ENCODE measurements at regions not wholly inside any gene's neighbourhood (a gene's known extent, or its start where the extent isn't known, plus 50 kb on each side); places are given as distances from the start of the nearest gene placed in this dataset.

DNA sequence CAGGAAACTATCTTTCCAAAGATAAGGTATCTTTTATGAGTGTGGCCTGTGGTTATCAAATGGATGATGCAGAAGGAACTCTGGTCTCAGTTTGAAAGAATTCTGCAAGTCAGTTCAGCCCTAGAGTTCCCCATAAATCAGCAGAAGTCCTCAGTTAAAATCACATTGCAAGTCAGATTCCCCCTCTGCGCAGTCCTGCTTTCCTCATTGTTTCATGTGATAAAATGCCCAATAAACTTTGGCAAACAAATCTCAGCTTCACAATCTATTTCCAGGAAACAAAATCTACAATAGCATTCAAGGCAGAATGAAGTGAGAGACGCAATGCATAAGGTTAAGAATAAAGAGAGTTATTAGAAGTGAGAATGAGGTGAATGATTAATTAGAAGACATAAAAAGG lies 216.3 kb upstream of the KLHL1 start:
- H3K4me2 ChIP-seq (ENCODE audit: low read depth, low read length, poor library complexity, severe bottlenecking), result no peak overlapping the region
- no peak overlapping the region for H3K27ac ChIP-seq (ENCODE audit: low read depth, low read length)
- H2AFZ ChIP-seq (ENCODE audit: low read depth, low read length, severe bottlenecking), result no peak overlapping the region
- H3K9me3 ChIP-seq (ENCODE audit: insufficient read depth, low read length), result no peaks in the 10 kb centered on the region
- H3K36me3 ChIP-seq (ENCODE audit: low read length), result no peaks in the 10 kb centered on the region
- H3F3A ChIP-seq (ENCODE audit: insufficient read depth), result no peaks in the 10 kb centered on the region
- H3K9me2 ChIP-seq (replicated peaks; ENCODE audit: insufficient read depth, low read length), result no peaks in the 10 kb centered on the region
- no peak overlapping the region for H3K4me3 ChIP-seq (ENCODE audit: insufficient read depth, low read length, poor library complexity, severe bottlenecking)
- H3K9ac ChIP-seq (ENCODE audit: low read length), result no peak overlapping the region
- no peak for TF ChIP-seq CTCF (IDR thresholded peaks at IDR 0.05; ENCODE audit: insufficient read depth, low read length, poor library complexity, severe bottlenecking)
- TF ChIP-seq EZH2phosphoT487 (conservative IDR thresholded peaks at IDR 0.05; ENCODE audit: low read length), result no peak
- no peaks in the 10 kb centered on the region for H4K20me1 ChIP-seq (ENCODE audit: low read depth, low read length)
- H3K27me3 ChIP-seq (ENCODE audit: low read length), result no peaks in the 10 kb centered on the region
- H3K79me2 ChIP-seq (ENCODE audit: insufficient read depth, low read length), result no peaks in the 10 kb centered on the region

DNA sequence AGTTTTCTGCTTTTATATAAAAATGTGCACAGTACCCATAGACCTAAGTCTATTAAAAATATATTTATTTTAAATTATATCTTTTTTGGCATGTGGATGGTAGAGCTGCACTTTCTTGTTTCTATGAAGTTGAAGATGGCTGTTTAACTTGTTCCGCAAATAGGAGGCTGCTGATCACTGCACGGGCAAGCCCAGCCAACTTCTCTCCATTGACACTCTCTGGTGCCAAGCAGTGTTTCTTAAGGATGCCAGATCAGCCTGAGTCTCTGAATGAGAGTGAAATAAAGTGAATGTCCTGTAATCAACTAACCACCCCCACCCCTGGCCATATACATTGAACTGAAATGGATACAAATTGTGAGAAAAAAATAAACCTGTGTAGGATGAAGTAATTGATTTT lies 202.9 kb upstream of the KLHL1 start:
- no peaks in the 10 kb centered on the region for H3K9me3 ChIP-seq (ENCODE audit: insufficient read depth, low read length)
- H3F3A ChIP-seq (ENCODE audit: insufficient read depth), result no peaks in the 10 kb centered on the region
- no peak overlapping the region for H3K4me2 ChIP-seq (ENCODE audit: low read depth, low read length, poor library complexity, severe bottlenecking)
- H4K20me1 ChIP-seq (ENCODE audit: low read depth, low read length), result no peaks in the 10 kb centered on the region
- no peaks in the 10 kb centered on the region for H3K9me2 ChIP-seq (replicated peaks; ENCODE audit: insufficient read depth, low read length)
- TF ChIP-seq CTCF (IDR thresholded peaks at IDR 0.05; ENCODE audit: insufficient read depth, low read length, poor library complexity, severe bottlenecking) (no peak), EZH2phosphoT487 (conservative IDR thresholded peaks at IDR 0.05; ENCODE audit: low read length) (no peak)
- H3K9ac ChIP-seq (ENCODE audit: low read length), result no peak overlapping the region
- H3K4me3 ChIP-seq (ENCODE audit: insufficient read depth, low read length, poor library complexity, severe bottlenecking), result no peak overlapping the region
- no peak overlapping the region for H2AFZ ChIP-seq (ENCODE audit: low read depth, low read length, severe bottlenecking)
- no peaks in the 10 kb centered on the region for H3K79me2 ChIP-seq (ENCODE audit: insufficient read depth, low read length)
- H3K27ac ChIP-seq (ENCODE audit: low read depth, low read length), result no peak overlapping the region
- H3K36me3 ChIP-seq (ENCODE audit: low read length), result no peaks in the 10 kb centered on the region
- H3K27me3 ChIP-seq (ENCODE audit: low read length), result no peaks in the 10 kb centered on the region

DNA sequence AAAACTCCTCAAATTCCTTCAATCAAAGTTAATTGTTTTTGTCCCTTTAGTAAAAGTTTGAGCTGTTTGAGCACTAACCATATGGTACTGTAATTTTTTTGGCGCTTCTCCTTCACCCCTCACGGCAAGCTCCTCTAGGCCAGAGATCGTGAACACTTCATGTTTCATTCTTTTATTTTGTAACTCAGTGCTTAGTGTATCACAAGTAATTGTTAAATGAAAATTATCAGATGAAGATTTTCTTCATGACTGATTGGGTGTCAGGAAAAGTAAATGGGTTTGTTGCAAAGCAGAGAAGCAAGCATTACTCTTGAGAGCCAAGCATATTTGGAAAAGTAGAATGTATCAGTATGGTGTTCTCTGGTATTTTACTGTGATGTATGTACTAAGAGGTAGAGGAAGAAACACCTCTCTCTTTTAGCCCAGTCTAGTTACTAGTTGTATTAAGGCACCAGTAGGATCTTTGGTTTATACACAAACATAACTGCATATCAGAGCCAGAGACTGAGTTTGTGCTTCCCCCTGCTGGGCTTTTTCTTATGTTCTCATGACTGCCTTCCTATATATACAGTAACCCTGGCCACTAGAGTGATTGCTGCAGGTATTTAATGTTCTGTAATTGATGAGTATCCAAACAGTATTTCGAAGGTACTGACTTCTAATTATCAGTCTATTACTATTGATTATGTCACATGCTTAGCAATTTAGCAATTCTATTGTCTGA lies 202.3 kb upstream of the KLHL1 start:
- TF ChIP-seq CTCF (IDR thresholded peaks at IDR 0.05; ENCODE audit: insufficient read depth, low read length, poor library complexity, severe bottlenecking) (peak; percentile 56), EZH2phosphoT487 (conservative IDR thresholded peaks at IDR 0.05; ENCODE audit: low read length) (no peak)
- Histone ChIP-seq H3K4me3 (ENCODE audit: insufficient read depth, low read length, poor library complexity, severe bottlenecking) (no peak overlapping the region), H3K9ac (ENCODE audit: low read length) (no peak overlapping the region), H3K9me2 (replicated peaks; ENCODE audit: insufficient read depth, low read length) (no peaks in the 10 kb centered on the region), H3K27ac (ENCODE audit: low read depth, low read length) (no peak overlapping the region), H2AFZ (ENCODE audit: low read depth, low read length, severe bottlenecking) (peak overlapping the region; percentile 20), H3K4me2 (ENCODE audit: low read depth, low read length, poor library complexity, severe bottlenecking) (no peak overlapping the region), H3K36me3 (ENCODE audit: low read length) (no peaks in the 10 kb centered on the region), H4K20me1 (ENCODE audit: low read depth, low read length) (no peaks in the 10 kb centered on the region), H3K27me3 (ENCODE audit: low read length) (no peaks in the 10 kb centered on the region), H3K9me3 (ENCODE audit: insufficient read depth, low read length) (no peaks in the 10 kb centered on the region), H3F3A (ENCODE audit: insufficient read depth) (no peaks in the 10 kb centered on the region), H3K79me2 (ENCODE audit: insufficient read depth, low read length) (no peaks in the 10 kb centered on the region)
